Tibial nerve (tissue), 3 donors: ENCODE measurements at regions not wholly inside any gene's neighbourhood (a gene's known extent, or its start where the extent isn't known, plus 50 kb on each side); places are given as distances from the start of the nearest gene placed in this dataset.

Experiments
- CTCF ChIP-seq, 5 experiments: fragments of 200-600 bp in 3 of 5; fragments of 450-650 bp in 2 of 5; sonication (generic) in 3 of 5; IDR thresholded peaks; one replicate each; pipeline ENCODE4 v1.5.1; 2016 to 2019; ENCODE audit warnings: antibody characterized with exemption in 5 of 5, mild to moderate bottlenecking in 3 of 5, moderate library complexity in 2 of 5
- POLR2A ChIP-seq, 2 donors: fragments of 450-650 bp; IDR thresholded peaks; one replicate each; pipeline ENCODE4 v1.6.1; 2017; ENCODE audit warnings: antibody characterized with exemption in 2 of 2, mild to moderate bottlenecking in 2 of 2, moderate library complexity in 2 of 2

- no peak for TF ChIP-seq POLR2A (IDR thresholded peaks at IDR 0.05)
- no peak for TF ChIP-seq CTCF (IDR thresholded peaks at IDR 0.05)
Measured at GRCh38 chr1:219783605-219784235, 144.6 kb downstream of the SLC30A10 start.
